SHP77 (cell line): ENCODE measurements at regions not wholly inside any gene's neighbourhood (a gene's known extent, or its start where the extent isn't known, plus 50 kb on each side); places are given as distances from the start of the nearest gene placed in this dataset.

Source experiments
- DNase-seq, 2 experiments: peaks; one replicate each; lab custom pipeline; 2025; lab: John Stamatoyannopoulos, UW

- no peak for DNase-seq
These were observed 121.9 kb downstream of the SETD4 start for GRCh38 chr21:35938446-35938845.

- DNase-seq: no peak
These were observed 126.9 kb downstream of the SETD4 start for GRCh38 chr21:35933466-35933865.

GRCh38 chr21:35932232-35932911 is 128.0 kb downstream of the SETD4 start:
- DNase-seq: peak; percentile 44 to 74

GRCh38 chr21:35929901-35930300 is 130.4 kb downstream of the SETD4 start:
- DNase-seq: no peak

GRCh38 chr21:35927262-35927661 is 133.1 kb downstream of the SETD4 start:
- DNase-seq: peak; percentile 74 to 87

GRCh38 chr21:35926003-35926740 is 134.2 kb downstream of the SETD4 start:
- no peak for DNase-seq

GRCh38 chr21:35925497-35925896 is 134.8 kb downstream of the SETD4 start:
- DNase-seq: no peak

GRCh38 chr21:35924714-35925301 is 135.5 kb downstream of the SETD4 start:
- DNase-seq: no peak

GRCh38 chr21:35923971-35924370 is 136.4 kb downstream of the SETD4 start:
- DNase-seq: no peak

GRCh38 chr21:35922618-35923017 is 137.7 kb downstream of the SETD4 start:
- no peak for DNase-seq

GRCh38 chr21:35921471-35921870 is 138.9 kb downstream of the SETD4 start:
- DNase-seq: no peak

- DNase-seq: no peak
These were observed 139.9 kb downstream of the SETD4 start for GRCh38 chr21:35920436-35920835.

GRCh38 chr21:35915030-35915429 is 145.3 kb downstream of the SETD4 start:
- DNase-seq: no peak

GRCh38 chr21:35911412-35912191 is 148.7 kb downstream of the SETD4 start:
- DNase-seq: no peak

GRCh38 chr21:35909456-35910223 is 150.7 kb downstream of the SETD4 start:
- no peak for DNase-seq

GRCh38 chr21:35908311-35909078 is 151.8 kb downstream of the SETD4 start:
- DNase-seq: no peak

- no peak for DNase-seq
These were observed 153.7 kb downstream of the SETD4 start for GRCh38 chr21:35906586-35906985.

- DNase-seq: no peak
These were observed 154.4 kb downstream of the SETD4 start for GRCh38 chr21:35905963-35906345.

- no peak for DNase-seq
These were observed 155.0 kb downstream of the SETD4 start for GRCh38 chr21:35905096-35905962.

- DNase-seq: no peak
These were observed 159.8 kb downstream of the SETD4 start for GRCh38 chr21:35900539-35900938.
